ENCODE measurements at regions not wholly inside any gene's neighbourhood (a gene's known extent, or its start where the extent isn't known, plus 50 kb on each side); places are given as distances from the start of the nearest gene placed in this dataset.

- Histone ChIP-seq H3K27ac (ENCODE audit: low read depth, low read length) (no peak overlapping the region), H3K9me3 (ENCODE audit: control insufficient read depth, insufficient read depth, low read length) (no peaks in the 10 kb centered on the region), H3K36me3 (ENCODE audit: control insufficient read depth, insufficient read depth, low read length) (no peaks in the 10 kb centered on the region), H3K4me1 (ENCODE audit: control insufficient read depth, insufficient read depth, low read length) (no peaks in the 10 kb centered on the region), H3K4me3 (ENCODE audit: low read depth, low read length) (no peak overlapping the region), H3K27me3 (ENCODE audit: control insufficient read depth, insufficient read depth, low read length) (no peaks in the 10 kb centered on the region)
- 73% methylated on average over 2 of the region's 3 CpGs for WGBS (ENCODE audit: insufficient coverage)
- no peak for DNase-seq (ENCODE audit: low read depth in 4 of 6, low spot score in 6 of 6)
These were observed 451.5 kb downstream of the TOX3 start for GRCh38 chr16:52095471-52095870.

GRCh38 chr16:52092126-52092525 is 454.8 kb downstream of the TOX3 start:
- H3K9me3 ChIP-seq (ENCODE audit: control insufficient read depth, insufficient read depth, low read length): no peaks in the 10 kb centered on the region
- no CpG with 5 or more reads among the region's 3 CpGs for WGBS (ENCODE audit: insufficient coverage)
- H3K4me3 ChIP-seq (ENCODE audit: low read depth, low read length): no peak overlapping the region
- H3K4me1 ChIP-seq (ENCODE audit: control insufficient read depth, insufficient read depth, low read length): no peaks in the 10 kb centered on the region
- no peak for DNase-seq (ENCODE audit: low read depth in 4 of 6, low spot score in 6 of 6)
- H3K27me3 ChIP-seq (ENCODE audit: control insufficient read depth, insufficient read depth, low read length): no peaks in the 10 kb centered on the region
- H3K27ac ChIP-seq (ENCODE audit: low read depth, low read length): no peak overlapping the region
- no peaks in the 10 kb centered on the region for H3K36me3 ChIP-seq (ENCODE audit: control insufficient read depth, insufficient read depth, low read length)

DNA sequence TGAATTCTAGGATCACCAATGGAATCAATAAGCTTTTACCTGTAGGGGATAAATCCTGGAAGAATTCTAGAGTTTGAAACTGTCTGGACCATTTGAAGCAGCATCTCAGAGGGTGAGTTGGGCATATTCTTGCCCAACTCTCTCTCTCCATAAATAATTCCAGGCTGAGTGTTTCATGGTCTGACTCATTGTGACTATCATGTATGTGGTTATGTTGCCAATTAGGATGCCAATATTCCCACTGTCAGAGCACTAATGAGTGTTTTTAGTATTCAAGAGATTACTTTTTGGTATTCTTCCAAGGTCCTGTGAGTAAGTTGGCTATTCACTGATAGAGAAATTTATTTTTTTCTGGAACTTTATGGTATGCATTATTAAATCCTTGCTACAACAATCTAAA is 456.9 kb downstream of the TOX3 start:
- Histone ChIP-seq H3K27ac (ENCODE audit: low read depth, low read length) (no peak overlapping the region), H3K27me3 (ENCODE audit: control insufficient read depth, insufficient read depth, low read length) (no peaks in the 10 kb centered on the region), H3K36me3 (ENCODE audit: control insufficient read depth, insufficient read depth, low read length) (no peaks in the 10 kb centered on the region), H3K4me3 (ENCODE audit: low read depth, low read length) (no peak overlapping the region), H3K9me3 (ENCODE audit: control insufficient read depth, insufficient read depth, low read length) (no peaks in the 10 kb centered on the region), H3K4me1 (ENCODE audit: control insufficient read depth, insufficient read depth, low read length) (no peaks in the 10 kb centered on the region)
- no peak for DNase-seq (ENCODE audit: low read depth in 4 of 6, low spot score in 6 of 6)

- DNase-seq (ENCODE audit: low read depth in 4 of 6, low spot score in 6 of 6): peak in 2 of 6 donors; percentile 48 to 72
- no peaks in the 10 kb centered on the region for H3K36me3 ChIP-seq (ENCODE audit: control insufficient read depth, insufficient read depth, low read length)
- no peak overlapping the region for H3K27ac ChIP-seq (ENCODE audit: low read depth, low read length)
- H3K4me3 ChIP-seq (ENCODE audit: low read depth, low read length): no peak overlapping the region
- H3K4me1 ChIP-seq (ENCODE audit: control insufficient read depth, insufficient read depth, low read length): no peaks in the 10 kb centered on the region
- WGBS (ENCODE audit: insufficient coverage): 100% methylated on average over 1 of the region's 1 CpG
- H3K27me3 ChIP-seq (ENCODE audit: control insufficient read depth, insufficient read depth, low read length): no peaks in the 10 kb centered on the region
- no peaks in the 10 kb centered on the region for H3K9me3 ChIP-seq (ENCODE audit: control insufficient read depth, insufficient read depth, low read length)
These were observed 457.5 kb downstream of the TOX3 start for GRCh38 chr16:52089476-52089875.

GRCh38 chr16:52086901-52087300 is 460.0 kb downstream of the TOX3 start:
- WGBS (ENCODE audit: insufficient coverage): no CpG with 5 or more reads among the region's 1 CpG
- no peaks in the 10 kb centered on the region for H3K36me3 ChIP-seq (ENCODE audit: control insufficient read depth, insufficient read depth, low read length)
- H3K27me3 ChIP-seq (ENCODE audit: control insufficient read depth, insufficient read depth, low read length): no peaks in the 10 kb centered on the region
- H3K9me3 ChIP-seq (ENCODE audit: control insufficient read depth, insufficient read depth, low read length): no peaks in the 10 kb centered on the region
- H3K4me3 ChIP-seq (ENCODE audit: low read depth, low read length): no peak overlapping the region
- no peak overlapping the region for H3K27ac ChIP-seq (ENCODE audit: low read depth, low read length)
- H3K4me1 ChIP-seq (ENCODE audit: control insufficient read depth, insufficient read depth, low read length): no peaks in the 10 kb centered on the region
- no peak for DNase-seq (ENCODE audit: low read depth in 4 of 6, low spot score in 6 of 6)

DNA sequence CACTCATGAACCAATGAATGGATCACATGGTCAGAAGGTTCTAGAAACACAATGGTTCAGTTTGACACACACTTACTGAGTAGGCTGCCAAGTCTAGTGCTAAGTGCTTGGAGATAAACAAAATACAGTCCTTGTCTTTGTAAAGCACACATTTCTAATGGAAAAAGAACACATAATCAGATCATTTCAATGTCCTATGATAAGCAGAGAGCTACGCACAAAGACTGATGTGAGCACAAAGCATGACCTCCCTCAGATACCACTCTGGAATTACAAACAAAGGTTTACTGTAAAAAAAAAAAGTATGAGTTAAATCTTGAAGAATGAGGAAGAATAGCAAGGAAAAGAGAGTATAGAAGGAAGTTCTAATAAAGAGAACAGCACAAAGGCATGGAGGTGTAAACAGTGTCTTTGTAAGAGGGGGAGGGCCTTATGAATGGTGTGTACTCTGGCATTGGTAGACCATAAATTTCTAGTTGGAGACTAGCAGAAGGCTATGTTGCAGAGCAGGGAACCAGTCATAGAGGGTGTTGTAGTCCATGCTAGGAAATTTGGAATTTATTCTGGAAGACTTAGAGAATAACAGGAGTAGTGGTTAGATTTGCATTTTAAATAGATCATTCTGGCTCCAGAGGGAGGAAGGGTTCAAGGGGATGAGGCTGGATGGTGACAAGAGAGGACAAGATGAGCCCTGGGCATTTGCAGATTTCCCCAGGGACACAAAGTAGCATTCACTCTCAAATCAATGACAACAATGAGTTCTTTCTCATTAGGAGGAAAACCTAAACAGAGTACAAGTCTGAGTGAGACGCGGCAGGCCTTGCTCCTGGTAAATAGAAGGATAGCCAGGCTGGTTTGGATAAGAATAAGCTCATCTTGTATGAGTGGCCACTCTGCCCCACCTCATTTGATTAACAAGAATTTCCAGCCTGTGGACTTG is 468.0 kb downstream of the TOX3 start:
- no CpG with 5 or more reads among the region's 3 CpGs for WGBS (ENCODE audit: insufficient coverage)
- DNase-seq (ENCODE audit: low read depth in 4 of 6, low spot score in 6 of 6): no peak
- H3K36me3 ChIP-seq (ENCODE audit: control insufficient read depth, insufficient read depth, low read length): no peaks in the 10 kb centered on the region
- H3K4me1 ChIP-seq (ENCODE audit: control insufficient read depth, insufficient read depth, low read length): peaks cover 4% of the 10 kb centered on the region
- H3K27ac ChIP-seq (ENCODE audit: low read depth, low read length): no peak overlapping the region
- H3K27me3 ChIP-seq (ENCODE audit: control insufficient read depth, insufficient read depth, low read length): no peaks in the 10 kb centered on the region
- no peaks in the 10 kb centered on the region for H3K9me3 ChIP-seq (ENCODE audit: control insufficient read depth, insufficient read depth, low read length)
- H3K4me3 ChIP-seq (ENCODE audit: low read depth, low read length): no peak overlapping the region

- peaks cover 4% of the 10 kb centered on the region for H3K4me1 ChIP-seq (ENCODE audit: control insufficient read depth, insufficient read depth, low read length)
- DNase-seq (ENCODE audit: low read depth in 4 of 6, low spot score in 6 of 6): no peak
- no peaks in the 10 kb centered on the region for H3K27me3 ChIP-seq (ENCODE audit: control insufficient read depth, insufficient read depth, low read length)
- no peak overlapping the region for H3K27ac ChIP-seq (ENCODE audit: low read depth, low read length)
- no peaks in the 10 kb centered on the region for H3K9me3 ChIP-seq (ENCODE audit: control insufficient read depth, insufficient read depth, low read length)
- H3K4me3 ChIP-seq (ENCODE audit: low read depth, low read length): no peak overlapping the region
- 86% methylated on average over 4 of the region's 5 CpGs for WGBS (ENCODE audit: insufficient coverage)
- H3K36me3 ChIP-seq (ENCODE audit: control insufficient read depth, insufficient read depth, low read length): no peaks in the 10 kb centered on the region
These were observed 469.3 kb downstream of the TOX3 start for GRCh38 chr16:52077607-52078006.

- peak in 2 of 6 donors; percentile 39 to 70 for DNase-seq (ENCODE audit: low read depth in 4 of 6, low spot score in 6 of 6)
- WGBS (ENCODE audit: insufficient coverage): no CpG with 5 or more reads among the region's 3 CpGs
- H3K27me3 ChIP-seq (ENCODE audit: control insufficient read depth, insufficient read depth, low read length): no peaks in the 10 kb centered on the region
- no peaks in the 10 kb centered on the region for H3K9me3 ChIP-seq (ENCODE audit: control insufficient read depth, insufficient read depth, low read length)
- H3K27ac ChIP-seq (ENCODE audit: low read depth, low read length): no peak overlapping the region
- no peaks in the 10 kb centered on the region for H3K36me3 ChIP-seq (ENCODE audit: control insufficient read depth, insufficient read depth, low read length)
- no peak overlapping the region for H3K4me3 ChIP-seq (ENCODE audit: low read depth, low read length)
- peaks cover 4% of the 10 kb centered on the region for H3K4me1 ChIP-seq (ENCODE audit: control insufficient read depth, insufficient read depth, low read length)
These were observed 470.1 kb downstream of the TOX3 start for GRCh38 chr16:52076801-52077201.

- WGBS (ENCODE audit: insufficient coverage): 93% methylated on average over 1 of the region's 6 CpGs
- Histone ChIP-seq H3K4me1 (ENCODE audit: control insufficient read depth, insufficient read depth, low read length) (peaks cover 4% of the 10 kb centered on the region), H3K27me3 (ENCODE audit: control insufficient read depth, insufficient read depth, low read length) (no peaks in the 10 kb centered on the region), H3K36me3 (ENCODE audit: control insufficient read depth, insufficient read depth, low read length) (no peaks in the 10 kb centered on the region), H3K27ac (ENCODE audit: low read depth, low read length) (no peak overlapping the region), H3K4me3 (ENCODE audit: low read depth, low read length) (no peak overlapping the region), H3K9me3 (ENCODE audit: control insufficient read depth, insufficient read depth, low read length) (no peaks in the 10 kb centered on the region)
- no peak for DNase-seq (ENCODE audit: low read depth in 4 of 6, low spot score in 6 of 6)
These were observed 470.6 kb downstream of the TOX3 start for GRCh38 chr16:52076332-52076731.

GRCh38 chr16:52074133-52074532 is 472.8 kb downstream of the TOX3 start:
- H3K27ac ChIP-seq (ENCODE audit: low read depth, low read length): no peak overlapping the region
- H3K36me3 ChIP-seq (ENCODE audit: control insufficient read depth, insufficient read depth, low read length): no peaks in the 10 kb centered on the region
- peaks cover 6% of the 10 kb centered on the region for H3K4me1 ChIP-seq (ENCODE audit: control insufficient read depth, insufficient read depth, low read length)
- H3K9me3 ChIP-seq (ENCODE audit: control insufficient read depth, insufficient read depth, low read length): no peaks in the 10 kb centered on the region
- WGBS (ENCODE audit: insufficient coverage): no CpG with 5 or more reads among the region's 3 CpGs
- H3K27me3 ChIP-seq (ENCODE audit: control insufficient read depth, insufficient read depth, low read length): no peaks in the 10 kb centered on the region
- no peak for DNase-seq (ENCODE audit: low read depth in 4 of 6, low spot score in 6 of 6)
- no peak overlapping the region for H3K4me3 ChIP-seq (ENCODE audit: low read depth, low read length)
